ENCODE measurements at regions not wholly inside any gene's neighbourhood (a gene's known extent, or its start where the extent isn't known, plus 50 kb on each side); places are given as distances from the start of the nearest gene placed in this dataset.

DNA sequence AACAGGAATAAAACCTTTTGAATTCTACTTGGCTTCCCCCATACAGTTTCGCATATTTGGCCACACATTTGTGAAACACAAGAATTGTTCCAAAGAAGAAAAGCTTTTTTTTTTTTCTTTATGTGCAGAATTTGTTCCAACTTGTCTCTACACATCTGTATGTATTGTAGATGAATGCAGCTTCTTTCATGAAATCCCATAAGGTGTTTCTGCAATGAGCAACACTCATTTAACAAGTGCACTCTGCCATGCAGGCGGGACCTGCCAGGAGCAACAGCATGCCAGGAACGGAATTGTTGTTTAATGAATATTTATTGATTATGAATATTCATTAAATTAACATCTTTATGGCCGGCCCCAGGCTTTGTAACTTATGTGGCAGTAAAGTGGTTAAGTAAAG is 1075.0 kb downstream of the TTLL7 start:
- TF ChIP-seq, protein P1, sequence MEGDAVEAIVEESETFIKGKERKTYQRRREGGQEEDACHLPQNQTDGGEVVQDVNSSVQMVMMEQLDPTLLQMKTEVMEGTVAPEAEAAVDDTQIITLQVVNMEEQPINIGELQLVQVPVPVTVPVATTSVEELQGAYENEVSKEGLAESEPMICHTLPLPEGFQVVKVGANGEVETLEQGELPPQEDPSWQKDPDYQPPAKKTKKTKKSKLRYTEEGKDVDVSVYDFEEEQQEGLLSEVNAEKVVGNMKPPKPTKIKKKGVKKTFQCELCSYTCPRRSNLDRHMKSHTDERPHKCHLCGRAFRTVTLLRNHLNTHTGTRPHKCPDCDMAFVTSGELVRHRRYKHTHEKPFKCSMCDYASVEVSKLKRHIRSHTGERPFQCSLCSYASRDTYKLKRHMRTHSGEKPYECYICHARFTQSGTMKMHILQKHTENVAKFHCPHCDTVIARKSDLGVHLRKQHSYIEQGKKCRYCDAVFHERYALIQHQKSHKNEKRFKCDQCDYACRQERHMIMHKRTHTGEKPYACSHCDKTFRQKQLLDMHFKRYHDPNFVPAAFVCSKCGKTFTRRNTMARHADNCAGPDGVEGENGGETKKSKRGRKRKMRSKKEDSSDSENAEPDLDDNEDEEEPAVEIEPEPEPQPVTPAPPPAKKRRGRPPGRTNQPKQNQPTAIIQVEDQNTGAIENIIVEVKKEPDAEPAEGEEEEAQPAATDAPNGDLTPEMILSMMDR (IDR thresholded peaks at IDR 0.05; ENCODE audit: low read depth, low read length): no peak
- Histone ChIP-seq H3K27me3 (no peaks in the 10 kb centered on the region), H3K27ac (no peak overlapping the region), H3K4me1 (ENCODE audit: low read depth) (peaks cover 6% of the 10 kb centered on the region), H3K36me3 (no peaks in the 10 kb centered on the region), H3K4me3 (no peak overlapping the region), H3K9me3 (ENCODE audit: low read depth) (no peaks in the 10 kb centered on the region)
- no peak for DNase-seq (ENCODE audit: low read depth in 1 of 2, low spot score in 1 of 2)

DNA sequence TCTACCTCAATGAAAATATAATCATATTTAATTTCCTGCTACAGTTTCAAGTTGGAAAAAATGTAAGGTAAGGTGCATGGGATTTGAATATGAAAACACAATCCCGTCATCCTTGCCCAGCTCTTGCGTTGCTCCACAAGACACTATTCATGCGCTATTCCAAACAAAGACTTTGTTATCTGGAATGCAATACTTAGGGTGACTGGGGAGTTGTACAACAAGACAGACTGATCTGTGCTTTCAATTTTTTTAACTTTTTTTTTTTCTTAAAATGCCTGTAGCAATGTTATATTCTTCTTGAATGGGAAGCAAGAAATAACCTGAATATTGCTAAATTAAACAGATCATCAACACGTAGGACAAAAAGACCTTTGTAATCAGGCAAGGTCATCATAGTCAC is 1077.2 kb downstream of the TTLL7 start:
- Histone ChIP-seq H3K4me3 (no peak overlapping the region), H3K9me3 (ENCODE audit: low read depth) (no peaks in the 10 kb centered on the region), H3K27ac (no peak overlapping the region), H3K4me1 (ENCODE audit: low read depth) (no peaks in the 10 kb centered on the region), H3K36me3 (no peaks in the 10 kb centered on the region), H3K27me3 (no peaks in the 10 kb centered on the region)
- DNase-seq (ENCODE audit: low read depth in 1 of 2, low spot score in 1 of 2): peak in 1 of 2 donors; percentile 3
- TF ChIP-seq, protein P1 (IDR thresholded peaks at IDR 0.05; ENCODE audit: low read depth, low read length): no peak

DNA sequence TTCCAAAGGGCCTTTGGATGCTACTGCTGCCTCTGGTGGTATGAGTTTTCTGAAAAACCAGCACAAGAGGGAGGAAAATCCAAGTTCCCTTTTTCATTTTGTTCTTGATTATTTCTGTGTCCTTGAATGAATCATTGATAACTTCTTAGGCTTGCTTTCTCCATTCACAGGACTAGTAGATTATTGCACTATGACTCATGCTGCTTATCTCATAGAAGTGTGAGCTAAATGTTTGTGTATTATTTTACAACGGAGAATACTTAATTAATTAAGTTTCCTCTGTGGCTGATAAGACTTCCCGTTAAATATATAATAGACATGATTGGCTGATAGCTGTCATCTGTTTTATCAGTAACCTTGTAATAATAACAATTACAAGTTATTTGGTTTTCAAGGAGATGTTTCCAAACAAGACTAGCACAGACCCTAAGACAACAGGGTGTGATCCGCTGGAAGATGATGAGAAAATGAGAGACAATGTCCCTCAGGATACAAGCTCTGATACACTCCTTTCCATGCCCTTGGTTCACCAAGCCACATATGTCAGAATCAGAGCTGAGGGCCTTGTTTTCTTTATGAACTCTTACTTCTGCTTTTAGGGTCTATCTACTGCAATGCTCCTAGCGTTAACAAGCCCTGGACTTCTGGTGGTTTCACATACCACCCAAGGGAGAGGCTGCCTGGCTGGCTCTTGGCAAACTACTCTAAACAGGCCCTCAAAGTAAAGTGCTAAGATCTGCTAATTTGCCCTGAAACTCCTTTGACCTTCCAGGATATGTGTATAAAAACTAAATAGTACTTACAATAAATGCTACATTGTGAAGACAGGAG is 1078.3 kb downstream of the TTLL7 start:
- TF ChIP-seq, protein P1 (IDR thresholded peaks at IDR 0.05; ENCODE audit: low read depth, low read length): no peak
- Histone ChIP-seq H3K27me3 (no peaks in the 10 kb centered on the region), H3K4me1 (ENCODE audit: low read depth) (no peaks in the 10 kb centered on the region), H3K27ac (no peak overlapping the region), H3K36me3 (no peaks in the 10 kb centered on the region), H3K9me3 (ENCODE audit: low read depth) (no peaks in the 10 kb centered on the region), H3K4me3 (no peak overlapping the region)
- peak in 1 of 2 donors; percentile 27 for DNase-seq (ENCODE audit: low read depth in 1 of 2, low spot score in 1 of 2)

DNA sequence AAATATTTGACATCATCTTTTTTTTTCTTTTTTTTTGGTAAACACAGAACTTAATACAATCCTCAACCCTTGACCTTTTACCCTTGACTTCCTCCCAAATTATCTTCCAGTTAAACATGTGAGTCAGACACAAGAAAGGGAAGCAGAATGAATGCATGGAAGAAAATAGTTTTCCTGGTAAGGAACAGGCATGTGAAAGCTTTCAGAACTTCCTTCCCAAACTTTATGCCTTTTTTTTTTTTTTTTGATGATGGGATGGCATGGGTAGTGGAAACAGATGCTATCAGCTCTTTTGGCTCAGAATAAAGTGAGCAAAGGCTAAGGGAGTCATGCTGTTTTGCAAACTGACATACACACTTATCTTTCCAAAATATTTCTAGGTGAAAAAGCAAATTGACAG is 1079.1 kb downstream of the TTLL7 start:
- TF ChIP-seq, protein P1 (IDR thresholded peaks at IDR 0.05; ENCODE audit: low read depth, low read length): no peak
- H3K27ac ChIP-seq: no peak overlapping the region

DNA sequence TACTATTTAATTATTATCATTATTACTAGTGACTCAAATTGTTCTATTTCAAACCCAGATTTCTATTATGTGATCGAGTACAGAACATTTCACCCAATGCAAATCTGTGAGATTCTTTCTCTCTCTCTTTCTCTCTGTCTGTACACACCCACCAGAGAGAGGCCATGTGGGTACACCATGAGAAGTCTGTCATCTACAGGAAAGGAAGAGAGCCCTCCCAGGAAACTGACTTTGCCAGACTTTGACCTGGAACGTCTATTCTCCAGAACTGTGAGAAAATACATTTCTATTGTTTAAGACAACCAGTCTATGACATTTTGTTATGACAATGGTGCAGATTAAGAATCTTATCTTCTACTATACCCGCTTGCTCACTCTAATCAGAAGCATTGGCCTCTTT is 1091.6 kb downstream of the TTLL7 start:
- no peak overlapping the region for H3K27ac ChIP-seq
- no peaks in the 10 kb centered on the region for H3K9me3 ChIP-seq (ENCODE audit: low read depth)
- H3K36me3 ChIP-seq: no peaks in the 10 kb centered on the region
- no peaks in the 10 kb centered on the region for H3K4me1 ChIP-seq (ENCODE audit: low read depth)
- no peak overlapping the region for H3K4me3 ChIP-seq
- no peak for DNase-seq (ENCODE audit: low read depth in 1 of 2, low spot score in 1 of 2)
- H3K27me3 ChIP-seq: no peaks in the 10 kb centered on the region
- TF ChIP-seq, protein P1 (IDR thresholded peaks at IDR 0.05; ENCODE audit: low read depth, low read length): no peak

More for the DNA sequence above, 1079.1 kb downstream of the TTLL7 start:
- H3K4me1 ChIP-seq (ENCODE audit: low read depth): no peaks in the 10 kb centered on the region
- no peaks in the 10 kb centered on the region for H3K9me3 ChIP-seq (ENCODE audit: low read depth)
- H3K27me3 ChIP-seq: no peaks in the 10 kb centered on the region
- H3K36me3 ChIP-seq: no peaks in the 10 kb centered on the region
- peak in 1 of 2 donors; percentile 4 for DNase-seq (ENCODE audit: low read depth in 1 of 2, low spot score in 1 of 2)
- no peak overlapping the region for H3K4me3 ChIP-seq
